ENCODE measurements at regions not wholly inside any gene's neighbourhood (a gene's known extent, or its start where the extent isn't known, plus 50 kb on each side); places are given as distances from the start of the nearest gene placed in this dataset.

GRCh38 chr6:99183066-99183465 is 166.4 kb downstream of the FAXC start:
- TF ChIP-seq, protein P1, sequence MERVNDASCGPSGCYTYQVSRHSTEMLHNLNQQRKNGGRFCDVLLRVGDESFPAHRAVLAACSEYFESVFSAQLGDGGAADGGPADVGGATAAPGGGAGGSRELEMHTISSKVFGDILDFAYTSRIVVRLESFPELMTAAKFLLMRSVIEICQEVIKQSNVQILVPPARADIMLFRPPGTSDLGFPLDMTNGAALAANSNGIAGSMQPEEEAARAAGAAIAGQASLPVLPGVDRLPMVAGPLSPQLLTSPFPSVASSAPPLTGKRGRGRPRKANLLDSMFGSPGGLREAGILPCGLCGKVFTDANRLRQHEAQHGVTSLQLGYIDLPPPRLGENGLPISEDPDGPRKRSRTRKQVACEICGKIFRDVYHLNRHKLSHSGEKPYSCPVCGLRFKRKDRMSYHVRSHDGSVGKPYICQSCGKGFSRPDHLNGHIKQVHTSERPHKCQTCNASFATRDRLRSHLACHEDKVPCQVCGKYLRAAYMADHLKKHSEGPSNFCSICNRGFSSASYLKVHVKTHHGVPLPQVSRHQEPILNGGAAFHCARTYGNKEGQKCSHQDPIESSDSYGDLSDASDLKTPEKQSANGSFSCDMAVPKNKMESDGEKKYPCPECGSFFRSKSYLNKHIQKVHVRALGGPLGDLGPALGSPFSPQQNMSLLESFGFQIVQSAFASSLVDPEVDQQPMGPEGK (CRISPR knock-in tag; IDR thresholded peaks at IDR 0.05; ENCODE audit: borderline replicate concordance): no peak
- TF ChIP-seq OSR1 (CRISPR knock-in tag; IDR thresholded peaks at IDR 0.05): no peak
- TF ChIP-seq, protein P2, sequence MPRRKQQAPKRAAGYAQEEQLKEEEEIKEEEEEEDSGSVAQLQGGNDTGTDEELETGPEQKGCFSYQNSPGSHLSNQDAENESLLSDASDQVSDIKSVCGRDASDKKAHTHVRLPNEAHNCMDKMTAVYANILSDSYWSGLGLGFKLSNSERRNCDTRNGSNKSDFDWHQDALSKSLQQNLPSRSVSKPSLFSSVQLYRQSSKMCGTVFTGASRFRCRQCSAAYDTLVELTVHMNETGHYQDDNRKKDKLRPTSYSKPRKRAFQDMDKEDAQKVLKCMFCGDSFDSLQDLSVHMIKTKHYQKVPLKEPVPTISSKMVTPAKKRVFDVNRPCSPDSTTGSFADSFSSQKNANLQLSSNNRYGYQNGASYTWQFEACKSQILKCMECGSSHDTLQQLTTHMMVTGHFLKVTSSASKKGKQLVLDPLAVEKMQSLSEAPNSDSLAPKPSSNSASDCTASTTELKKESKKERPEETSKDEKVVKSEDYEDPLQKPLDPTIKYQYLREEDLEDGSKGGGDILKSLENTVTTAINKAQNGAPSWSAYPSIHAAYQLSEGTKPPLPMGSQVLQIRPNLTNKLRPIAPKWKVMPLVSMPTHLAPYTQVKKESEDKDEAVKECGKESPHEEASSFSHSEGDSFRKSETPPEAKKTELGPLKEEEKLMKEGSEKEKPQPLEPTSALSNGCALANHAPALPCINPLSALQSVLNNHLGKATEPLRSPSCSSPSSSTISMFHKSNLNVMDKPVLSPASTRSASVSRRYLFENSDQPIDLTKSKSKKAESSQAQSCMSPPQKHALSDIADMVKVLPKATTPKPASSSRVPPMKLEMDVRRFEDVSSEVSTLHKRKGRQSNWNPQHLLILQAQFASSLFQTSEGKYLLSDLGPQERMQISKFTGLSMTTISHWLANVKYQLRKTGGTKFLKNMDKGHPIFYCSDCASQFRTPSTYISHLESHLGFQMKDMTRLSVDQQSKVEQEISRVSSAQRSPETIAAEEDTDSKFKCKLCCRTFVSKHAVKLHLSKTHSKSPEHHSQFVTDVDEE (CRISPR knock-in tag; IDR thresholded peaks at IDR 0.05): no peak
- TF ChIP-seq TCF4 (CRISPR knock-in tag; IDR thresholded peaks at IDR 0.05; ENCODE audit: borderline replicate concordance): no peak
- no peak for TF ChIP-seq TOX (CRISPR knock-in tag; IDR thresholded peaks at IDR 0.05; ENCODE audit: borderline replicate concordance)

Data from SK-N-SH treated with all-trans-retinoic acid at 6 μM for 48 hours (cell line).